A549 (cell line): ENCODE measurements at regions not wholly inside any gene's neighbourhood (a gene's known extent, or its start where the extent isn't known, plus 50 kb on each side); places are given as distances from the start of the nearest gene placed in this dataset.

Experiments
- ATAC-seq, 2 experiments: fragments of 200-7000 bp in 1 of 2; fragments of >200 bp in 1 of 2; cut with Nextera tagmentation in 1 of 2; cut with Tn5 transposase in 1 of 2; 3 replicates each; pipeline versions ENCODE4 v1.8.0 to v1.9.1; 2018 to 2020; ENCODE audit warnings: mild to moderate bottlenecking in 1 of 2, moderate library complexity in 1 of 2
- CTCF ChIA-PET: fragments of 300-600 bp; sonication (Branson Sonifier 250); formaldehyde crosslinking; extraction: SDS; loops from one replicate; lab custom pipeline; 2021; ENCODE audit warnings: antibody characterized with exemption, inconsistent platforms; lab: Yijun Ruan, JAX
- POLR2A ChIA-PET: fragments of 350-600 bp; formaldehyde crosslinking; extraction: SDS; loops from one replicate; lab custom pipeline; 2021; ENCODE audit warnings: antibody characterized with exemption, inconsistent platforms; lab: Yijun Ruan, JAX
- DNase-seq, 2 experiments: peaks; one replicate each; pipeline versions ENCODE4 v3.0.0 to v3.0.0-alpha.2; 2011 to 2016; ENCODE audit warnings: low read depth in 1 of 2, low spot score in 1 of 2
- FAIRE-seq: peaks from 2 replicates; lab custom pipeline; 2011; peaks lifted over from hg19 to GRCh38; lab: Jason Lieb, UNC
- H3K27ac ChIP-seq, 2 experiments: fragments of >200 bp; sonication (Bioruptor Twin); formaldehyde crosslinking; 3 replicates each; pipeline ENCODE4 v1.5.1; 2016 to 2017
- H3K4me1 ChIP-seq: fragments of >200 bp; sonication (Bioruptor Twin); formaldehyde crosslinking; 3 replicates; pipeline ENCODE4 v1.6.1; 2016
- H3K4me2 ChIP-seq: fragments of >200 bp; sonication (Bioruptor Twin); formaldehyde crosslinking; 3 replicates; pipeline ENCODE4 v1.6.1; 2016
- H3K4me3 ChIP-seq: fragments of >200 bp; sonication (Bioruptor Twin); formaldehyde crosslinking; 3 replicates; pipeline ENCODE4 v1.5.1; 2016
- H3K9me3 ChIP-seq: fragments of >200 bp; sonication (Bioruptor Twin); formaldehyde crosslinking; 3 replicates; pipeline ENCODE4 v1.6.1; 2016
- BHLHE40 ChIP-seq: IDR thresholded peaks from 2 replicates; pipeline ENCODE4 v1.6.1; 2012; ENCODE audit warnings: low read depth, low read length, inconsistent platforms
- CHD4 ChIP-seq: fragments of 200-600 bp; sonication (generic); IDR thresholded peaks from 2 replicates; pipeline ENCODE4 v1.6.1; 2016; ENCODE audit warnings: antibody characterized with exemption, mild to moderate bottlenecking, borderline replicate concordance
- EHF ChIP-seq: fragments of 250-450 bp; sonication (Bioruptor Pico); IDR thresholded peaks from 2 replicates; pipeline ENCODE4 v1.5.0; 2020; ENCODE audit warnings: mild to moderate bottlenecking
- EHMT2 ChIP-seq: fragments of 200-600 bp; sonication (generic); IDR thresholded peaks from 2 replicates; pipeline ENCODE4 v1.6.1; 2016; ENCODE audit warnings: antibody characterized with exemption, low read depth, mild to moderate bottlenecking, moderate library complexity
- EP300 ChIP-seq, 2 experiments: fragments of >200 bp; sonication (Bioruptor Twin); formaldehyde crosslinking; IDR thresholded peaks; 2 replicates in 1 of 2; 3 replicates in 1 of 2; pipeline ENCODE4 v1.6.1; 2016 to 2017
- FOSL2 ChIP-seq, 2 experiments: fragments of 450-650 bp in 1 of 2; fragments of >200 bp in 1 of 2; sonication (Bioruptor Twin) in 1 of 2; formaldehyde crosslinking; IDR thresholded peaks; 2 replicates each; pipeline versions ENCODE4 v1.5.0 to v1.6.1; 2016 to 2020; ENCODE audit warnings: mild to moderate bottlenecking in 1 of 2, moderate library complexity in 1 of 2
- FOXS1 ChIP-seq: fragments of 250-450 bp; sonication (Bioruptor Pico); IDR thresholded peaks from 2 replicates; pipeline ENCODE4 v1.5.0; 2020; ENCODE audit warnings: mild to moderate bottlenecking, moderate library complexity
- HDAC2 ChIP-seq: fragments of 200-600 bp; sonication (generic); IDR thresholded peaks from 2 replicates; pipeline ENCODE4 v1.6.1; 2016
- HOXB5 ChIP-seq: fragments of 250-450 bp; sonication (Bioruptor Pico); IDR thresholded peaks from 2 replicates; pipeline ENCODE4 v1.5.0; 2020; ENCODE audit warnings: mild to moderate bottlenecking, moderate library complexity
- JUN ChIP-seq, 2 experiments: fragments of >200 bp; sonication (Bioruptor Twin); formaldehyde crosslinking; IDR thresholded peaks; 2 replicates in 1 of 2; 3 replicates in 1 of 2; pipeline ENCODE4 v1.6.1; 2016 to 2017
- JUNB ChIP-seq: fragments of >200 bp; sonication (Bioruptor Twin); formaldehyde crosslinking; IDR thresholded peaks from 2 replicates; pipeline ENCODE4 v1.6.1; 2016
- KDM1A ChIP-seq: fragments of 200-600 bp; sonication (generic); IDR thresholded peaks from 2 replicates; pipeline ENCODE4 v1.6.1; 2016; ENCODE audit warnings: low read depth, mild to moderate bottlenecking
- MYC ChIP-seq: IDR thresholded peaks from 2 replicates; pipeline ENCODE4 v1.6.1; 2012; ENCODE audit warnings: mild to moderate bottlenecking, inconsistent platforms, low read length, improper control_type of control experiment, borderline replicate concordance
- PHF8 ChIP-seq: fragments of 200-600 bp; sonication (generic); IDR thresholded peaks from 2 replicates; pipeline ENCODE4 v1.6.1; 2016; ENCODE audit warnings: low read depth, mild to moderate bottlenecking, antibody characterized with exemption, moderate library complexity, borderline replicate concordance
- POLR2AphosphoS2 ChIP-seq: conservative IDR thresholded peaks from 2 replicates; pipeline ENCODE4 v1.6.1; 2012; ENCODE audit warnings: low read length, improper control_type of control experiment, inconsistent platforms
- RFX5 ChIP-seq: fragments of 450-650 bp; IDR thresholded peaks from 2 replicates; pipeline ENCODE4 v1.7.1; 2014; ENCODE audit warnings: antibody characterized with exemption, mild to moderate bottlenecking, moderate library complexity
- SMC3 ChIP-seq: fragments of >200 bp; sonication (Bioruptor Twin); formaldehyde crosslinking; IDR thresholded peaks from 3 replicates; pipeline ENCODE4 v1.6.1; 2018; ENCODE audit warnings: inconsistent platforms
- TFCP2L1 ChIP-seq: fragments of 250-450 bp; sonication (Bioruptor Pico); IDR thresholded peaks from 2 replicates; pipeline ENCODE4 v1.5.0; 2021; ENCODE audit warnings: mild to moderate bottlenecking
- ZFP36 ChIP-seq: fragments of 450-650 bp; IDR thresholded peaks from 2 replicates; pipeline ENCODE4 v1.6.1; 2014; ENCODE audit warnings: borderline replicate concordance; ENCODE audit not compliant: partially characterized antibody
- WGBS: methylation state at CpG from one replicate; pipeline ENCODE4 v1.1.6; 2017; ENCODE audit errors: missing lambda C conversion rate; 5-methylcytosine and 5-hydroxymethylcytosine counted together
- TF ChIP-seq, protein P1 (sequence below): fragments of >200 bp; sonication (Bioruptor Twin); formaldehyde crosslinking; IDR thresholded peaks from 3 replicates; pipeline ENCODE4 v1.5.1; 2016
- TF ChIP-seq, protein P2 (sequence below): IDR thresholded peaks from 2 replicates; pipeline ENCODE4 v1.6.1; 2012
- TF ChIP-seq, protein P3 (sequence below): fragments of >200 bp; sonication (Bioruptor Twin); formaldehyde crosslinking; IDR thresholded peaks from 2 replicates; pipeline ENCODE4 v1.6.1; 2016
- TF ChIP-seq, protein P4 (sequence below): fragments of 250-450 bp; sonication (Bioruptor Pico); IDR thresholded peaks from 2 replicates; pipeline ENCODE4 v1.5.0; 2020; ENCODE audit warnings: low read depth, mild to moderate bottlenecking, moderate library complexity

DNA sequence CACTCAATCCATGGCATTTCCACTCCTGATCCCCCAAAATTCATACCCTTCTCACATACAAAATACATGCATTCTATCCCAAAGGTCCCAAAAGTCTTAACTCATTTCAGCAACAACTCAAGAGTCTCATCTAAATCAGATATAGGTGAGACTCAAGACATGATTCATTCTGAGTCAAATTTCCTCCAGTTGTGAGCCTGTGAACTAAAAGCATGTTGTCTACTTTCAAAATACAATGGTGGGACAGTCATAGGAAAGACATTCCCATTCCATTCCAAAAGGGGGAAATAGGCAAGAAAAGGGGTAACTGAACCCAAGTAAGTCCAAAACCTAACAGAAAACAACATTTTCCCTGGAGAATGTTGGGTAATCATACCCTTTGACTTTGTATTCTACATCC, 103.3 kb downstream of the C12orf75 start:
- FAIRE-seq (no peak), ATAC-seq (no peak), DNase-seq (no peak)
- Histone ChIP-seq H3K4me3 (no peak overlapping the region), H3K9me3 (peaks cover 5% of the 10 kb centered on the region; the same call in 2 of the 3 replicates), H3K4me2 (no peak overlapping the region), H3K27ac (0 out of 6 replicates have a peak overlapping the region, but pooled peaks of 1 of the 2 experiments have one; percentile 10), H3K4me1 (0 out of 3 replicates have a peak, but pooled peaks cover 2% of the 10 kb centered on the region)
- POLR2A ChIA-PET, result no interaction called here
- CTCF ChIA-PET, result interaction anchor here (0.9 to 1.4 kb wide), 3 partner anchors 12 to 702 kb away, joined by 3 to 6 read pairs (median 5); no protein-coding TSS in a partner anchor
- TF ChIP-seq JUNB, result 0 out of 2 replicates have a peak, but pooled peaks have one; percentile 20
- TF ChIP-seq, protein P1, sequence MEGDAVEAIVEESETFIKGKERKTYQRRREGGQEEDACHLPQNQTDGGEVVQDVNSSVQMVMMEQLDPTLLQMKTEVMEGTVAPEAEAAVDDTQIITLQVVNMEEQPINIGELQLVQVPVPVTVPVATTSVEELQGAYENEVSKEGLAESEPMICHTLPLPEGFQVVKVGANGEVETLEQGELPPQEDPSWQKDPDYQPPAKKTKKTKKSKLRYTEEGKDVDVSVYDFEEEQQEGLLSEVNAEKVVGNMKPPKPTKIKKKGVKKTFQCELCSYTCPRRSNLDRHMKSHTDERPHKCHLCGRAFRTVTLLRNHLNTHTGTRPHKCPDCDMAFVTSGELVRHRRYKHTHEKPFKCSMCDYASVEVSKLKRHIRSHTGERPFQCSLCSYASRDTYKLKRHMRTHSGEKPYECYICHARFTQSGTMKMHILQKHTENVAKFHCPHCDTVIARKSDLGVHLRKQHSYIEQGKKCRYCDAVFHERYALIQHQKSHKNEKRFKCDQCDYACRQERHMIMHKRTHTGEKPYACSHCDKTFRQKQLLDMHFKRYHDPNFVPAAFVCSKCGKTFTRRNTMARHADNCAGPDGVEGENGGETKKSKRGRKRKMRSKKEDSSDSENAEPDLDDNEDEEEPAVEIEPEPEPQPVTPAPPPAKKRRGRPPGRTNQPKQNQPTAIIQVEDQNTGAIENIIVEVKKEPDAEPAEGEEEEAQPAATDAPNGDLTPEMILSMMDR, result no peak

DNA sequence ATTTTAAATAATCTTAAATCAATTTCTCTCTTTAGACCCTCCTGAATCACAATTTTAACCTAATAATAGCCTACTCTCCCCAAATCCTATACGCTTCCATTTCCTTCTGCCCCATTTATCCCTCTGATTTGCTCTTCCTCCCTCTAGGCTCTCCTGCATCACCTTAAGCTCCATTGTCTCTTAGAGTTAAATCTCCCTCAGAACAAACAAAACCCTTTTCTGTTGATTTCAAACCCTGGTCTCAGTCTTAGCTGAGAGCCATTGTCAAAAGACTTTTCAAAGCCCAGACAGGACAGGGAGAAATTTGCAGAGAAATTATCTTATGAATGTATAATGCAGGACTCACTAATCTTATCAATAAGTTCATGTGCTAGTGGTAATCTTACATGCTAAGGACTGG, 106.1 kb downstream of the C12orf75 start:
- peaks cover 21% of the 10 kb centered on the region for H3K9me3 ChIP-seq
- no peak for FAIRE-seq
- no peak for TF ChIP-seq RFX5
- TF ChIP-seq FOSL2 (IDR thresholded peaks at IDR 0.05), result no peak
- TF ChIP-seq FOSL2 (CRISPR knock-in tag; IDR thresholded peaks at IDR 0.05), result no peak
- TF ChIP-seq JUN (IDR thresholded peaks at IDR 0.05), result no peak
- TF ChIP-seq, protein P2, sequence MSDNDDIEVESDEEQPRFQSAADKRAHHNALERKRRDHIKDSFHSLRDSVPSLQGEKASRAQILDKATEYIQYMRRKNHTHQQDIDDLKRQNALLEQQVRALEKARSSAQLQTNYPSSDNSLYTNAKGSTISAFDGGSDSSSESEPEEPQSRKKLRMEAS, result no peak
- no peak for TF ChIP-seq HDAC2
- TF ChIP-seq, all 56 proteins: peak for 0
- ATAC-seq, result no peak
- Histone ChIP-seq H3K4me2 (no peak overlapping the region), H3K27ac (no peak overlapping the region), H3K4me3 (no peak overlapping the region), H3K4me1 (0 out of 3 replicates have a peak, but pooled peaks cover 2% of the 10 kb centered on the region)
- POLR2A ChIA-PET, result no interaction called here
- DNase-seq, result no peak
- CTCF ChIA-PET, result interaction anchor here (0.7 to 2.2 kb wide), 4 partner anchors 12 to 16 kb away, joined by 3 to 6 read pairs (median 4); no protein-coding TSS in a partner anchor
- WGBS, result 88% methylated on average over 1 of the region's 1 CpG

DNA sequence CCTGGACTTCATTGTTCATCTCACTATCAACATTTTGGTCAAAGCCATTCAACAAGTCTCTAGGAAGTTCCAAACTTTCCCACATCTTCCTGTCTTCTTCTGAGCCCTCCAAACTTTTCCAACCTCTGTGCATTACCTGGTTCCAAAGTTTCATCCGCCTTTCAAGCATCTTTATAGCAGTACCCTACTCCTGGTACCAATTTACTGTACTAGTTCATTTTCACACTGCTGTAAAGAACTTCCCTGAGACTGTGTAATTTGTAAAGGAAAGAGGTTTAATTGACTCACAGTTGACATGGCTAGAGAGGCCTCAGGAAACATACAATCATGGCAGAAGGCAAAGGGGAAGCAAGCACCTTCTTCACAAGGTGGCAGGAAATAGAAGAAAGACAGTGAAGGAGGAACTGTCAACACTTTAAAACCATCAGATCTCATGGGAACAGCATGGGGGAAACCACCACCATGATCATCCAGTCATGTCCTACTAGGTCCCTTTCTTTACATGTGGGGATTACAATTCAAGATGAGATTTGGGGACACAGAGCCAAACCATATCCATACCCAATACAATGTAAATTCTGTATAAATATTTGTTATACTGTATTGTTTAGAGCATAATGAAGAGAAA, 109.7 kb downstream of the C12orf75 start:
- CTCF ChIA-PET, result no interaction called here
- ATAC-seq, result no peak
- no peak overlapping the region for H3K4me2 ChIP-seq
- H3K4me1 ChIP-seq, result peaks cover 17% of the 10 kb centered on the region
- no peak for DNase-seq
- 93% methylated on average over 1 of the region's 1 CpG for WGBS
- peaks cover 27% of the 10 kb centered on the region for H3K9me3 ChIP-seq
- TF ChIP-seq, protein P3, sequence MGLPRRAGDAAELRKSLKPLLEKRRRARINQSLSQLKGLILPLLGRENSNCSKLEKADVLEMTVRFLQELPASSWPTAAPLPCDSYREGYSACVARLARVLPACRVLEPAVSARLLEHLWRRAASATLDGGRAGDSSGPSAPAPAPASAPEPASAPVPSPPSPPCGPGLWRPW, result no peak
- TF ChIP-seq EHF (CRISPR knock-in tag) (no peak), PHF8 (no peak), KDM1A (no peak), EP300 (IDR thresholded peaks at IDR 0.05) (no peak), MYC (no peak), CHD4 (no peak), BHLHE40 (no peak), FOSL2 (IDR thresholded peaks at IDR 0.05) (no peak), FOSL2 (CRISPR knock-in tag; IDR thresholded peaks at IDR 0.05) (no peak), POLR2AphosphoS2 (no peak), EHMT2 (no peak), SMC3 (no peak), HOXB5 (CRISPR knock-in tag) (no peak), FOXS1 (CRISPR knock-in tag) (no peak), TFCP2L1 (CRISPR knock-in tag) (no peak), ZFP36 (no peak)
- TF ChIP-seq, protein P4, sequence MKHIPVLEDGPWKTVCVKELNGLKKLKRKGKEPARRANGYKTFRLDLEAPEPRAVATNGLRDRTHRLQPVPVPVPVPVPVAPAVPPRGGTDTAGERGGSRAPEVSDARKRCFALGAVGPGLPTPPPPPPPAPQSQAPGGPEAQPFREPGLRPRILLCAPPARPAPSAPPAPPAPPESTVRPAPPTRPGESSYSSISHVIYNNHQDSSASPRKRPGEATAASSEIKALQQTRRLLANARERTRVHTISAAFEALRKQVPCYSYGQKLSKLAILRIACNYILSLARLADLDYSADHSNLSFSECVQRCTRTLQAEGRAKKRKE (CRISPR knock-in tag), result no peak
- no peak overlapping the region for H3K27ac ChIP-seq
- H3K4me3 ChIP-seq, result no peak overlapping the region
- POLR2A ChIA-PET, result no interaction called here
- FAIRE-seq, result no peak
